ENCODE measurements at regions not wholly inside any gene's neighbourhood (a gene's known extent, or its start where the extent isn't known, plus 50 kb on each side); places are given as distances from the start of the nearest gene placed in this dataset.

- Histone ChIP-seq H3K9me3 (ENCODE audit: insufficient read depth, low read length) (no peaks in the 10 kb centered on the region), H3K36me3 (ENCODE audit: low read length) (no peaks in the 10 kb centered on the region), H4K20me1 (ENCODE audit: low read depth, low read length) (no peaks in the 10 kb centered on the region), H3F3A (ENCODE audit: insufficient read depth) (no peaks in the 10 kb centered on the region), H3K9me2 (replicated peaks; ENCODE audit: insufficient read depth, low read length) (no peaks in the 10 kb centered on the region), H3K27me3 (ENCODE audit: low read length) (no peaks in the 10 kb centered on the region), H3K4me3 (ENCODE audit: insufficient read depth, low read length, poor library complexity, severe bottlenecking) (no peak overlapping the region), H3K4me2 (ENCODE audit: low read depth, low read length, poor library complexity, severe bottlenecking) (no peak overlapping the region), H3K27ac (ENCODE audit: low read depth, low read length) (no peak overlapping the region), H3K79me2 (ENCODE audit: insufficient read depth, low read length) (no peaks in the 10 kb centered on the region), H3K9ac (ENCODE audit: low read length) (no peak overlapping the region), H2AFZ (ENCODE audit: low read depth, low read length, severe bottlenecking) (no peak overlapping the region)
- no peak for TF ChIP-seq EZH2phosphoT487 (conservative IDR thresholded peaks at IDR 0.05; ENCODE audit: low read length)
- TF ChIP-seq CTCF (IDR thresholded peaks at IDR 0.05; ENCODE audit: insufficient read depth, low read length, poor library complexity, severe bottlenecking): no peak
Observed at GRCh38 chr2:71943238-71944182, 204.2 kb downstream of the CYP26B1 start.

DNA sequence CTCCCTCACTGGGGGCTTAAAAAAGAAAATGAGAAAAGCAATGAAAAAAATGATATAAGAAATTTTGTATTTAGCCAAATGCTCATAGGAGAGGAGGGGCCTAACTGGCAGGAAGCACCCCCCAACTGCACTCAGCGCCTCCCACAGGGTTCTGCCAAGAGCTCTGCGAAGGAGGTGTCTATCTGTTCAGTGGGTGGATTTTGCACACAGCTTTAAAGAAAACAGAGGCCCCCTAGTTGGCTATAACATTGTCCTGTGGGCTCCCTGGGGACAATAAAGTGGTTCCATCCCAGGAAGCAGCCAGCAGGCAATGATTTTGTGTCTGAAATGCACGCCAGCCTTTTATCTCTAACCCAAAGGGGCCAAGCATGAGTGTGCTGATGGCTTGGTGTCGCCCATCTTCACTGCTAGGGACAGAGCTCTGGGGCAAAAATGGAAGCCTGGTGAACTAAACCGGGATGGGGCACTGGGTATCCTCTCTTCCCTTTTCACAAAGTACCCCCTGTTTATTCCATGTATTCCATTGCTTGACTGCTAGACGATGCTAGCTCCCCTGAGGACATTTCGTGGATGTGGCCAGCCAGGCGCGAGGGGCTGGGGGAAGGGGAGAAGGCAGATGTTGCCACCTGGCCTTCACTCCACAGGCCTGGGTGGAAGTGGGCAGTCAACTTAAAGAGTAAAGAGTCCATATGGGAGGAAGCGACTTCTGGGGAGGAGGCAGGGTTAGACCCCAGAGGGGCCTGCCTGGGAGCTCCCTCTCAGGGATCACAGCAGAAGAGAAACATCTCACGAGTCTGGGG, 205.7 kb downstream of the CYP26B1 start:
- Histone ChIP-seq H3K4me3 (ENCODE audit: insufficient read depth, low read length, poor library complexity, severe bottlenecking) (no peak overlapping the region), H3K4me2 (ENCODE audit: low read depth, low read length, poor library complexity, severe bottlenecking) (no peak overlapping the region), H4K20me1 (ENCODE audit: low read depth, low read length) (no peaks in the 10 kb centered on the region), H3K9ac (ENCODE audit: low read length) (no peak overlapping the region), H3K36me3 (ENCODE audit: low read length) (no peaks in the 10 kb centered on the region), H3F3A (ENCODE audit: insufficient read depth) (no peaks in the 10 kb centered on the region), H3K27ac (ENCODE audit: low read depth, low read length) (no peak overlapping the region), H3K9me2 (replicated peaks; ENCODE audit: insufficient read depth, low read length) (no peaks in the 10 kb centered on the region), H3K9me3 (ENCODE audit: insufficient read depth, low read length) (no peaks in the 10 kb centered on the region), H2AFZ (ENCODE audit: low read depth, low read length, severe bottlenecking) (no peak overlapping the region), H3K27me3 (ENCODE audit: low read length) (no peaks in the 10 kb centered on the region), H3K79me2 (ENCODE audit: insufficient read depth, low read length) (no peaks in the 10 kb centered on the region)
- TF ChIP-seq CTCF (IDR thresholded peaks at IDR 0.05; ENCODE audit: insufficient read depth, low read length, poor library complexity, severe bottlenecking): no peak
- TF ChIP-seq EZH2phosphoT487 (conservative IDR thresholded peaks at IDR 0.05; ENCODE audit: low read length): no peak

DNA sequence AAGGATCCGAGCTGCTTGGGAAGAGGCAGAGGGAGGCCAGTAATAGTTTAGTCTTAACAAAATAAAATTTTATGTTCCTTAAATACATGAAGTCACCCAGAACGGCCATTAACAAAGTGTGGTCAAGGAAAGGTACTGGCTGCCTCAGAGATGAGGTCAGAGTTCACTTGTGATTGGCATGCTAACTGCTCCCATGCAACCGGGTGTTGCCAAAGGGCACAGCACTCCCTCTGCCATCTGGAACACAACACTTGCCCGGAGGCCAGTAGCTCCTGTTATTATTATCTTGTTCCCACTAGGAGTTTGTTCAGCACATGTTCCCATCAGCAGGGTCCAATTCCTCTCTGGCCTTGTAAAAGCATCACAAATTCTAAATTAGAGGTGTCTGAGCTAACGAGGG, 207.0 kb downstream of the CYP26B1 start:
- Histone ChIP-seq H3K9me3 (ENCODE audit: insufficient read depth, low read length) (no peaks in the 10 kb centered on the region), H3K9me2 (replicated peaks; ENCODE audit: insufficient read depth, low read length) (no peaks in the 10 kb centered on the region), H3K27me3 (ENCODE audit: low read length) (no peaks in the 10 kb centered on the region), H3K4me3 (ENCODE audit: insufficient read depth, low read length, poor library complexity, severe bottlenecking) (no peak overlapping the region), H3K9ac (ENCODE audit: low read length) (no peak overlapping the region), H3F3A (ENCODE audit: insufficient read depth) (no peaks in the 10 kb centered on the region), H3K36me3 (ENCODE audit: low read length) (no peaks in the 10 kb centered on the region), H2AFZ (ENCODE audit: low read depth, low read length, severe bottlenecking) (no peak overlapping the region), H4K20me1 (ENCODE audit: low read depth, low read length) (no peaks in the 10 kb centered on the region), H3K27ac (ENCODE audit: low read depth, low read length) (no peak overlapping the region), H3K4me2 (ENCODE audit: low read depth, low read length, poor library complexity, severe bottlenecking) (no peak overlapping the region), H3K79me2 (ENCODE audit: insufficient read depth, low read length) (no peaks in the 10 kb centered on the region)
- no peak for TF ChIP-seq CTCF (IDR thresholded peaks at IDR 0.05; ENCODE audit: insufficient read depth, low read length, poor library complexity, severe bottlenecking)
- TF ChIP-seq EZH2phosphoT487 (conservative IDR thresholded peaks at IDR 0.05; ENCODE audit: low read length): no peak
